ENCODE measurements at regions not wholly inside any gene's neighbourhood (a gene's known extent, or its start where the extent isn't known, plus 50 kb on each side); places are given as distances from the start of the nearest gene placed in this dataset.

DNA sequence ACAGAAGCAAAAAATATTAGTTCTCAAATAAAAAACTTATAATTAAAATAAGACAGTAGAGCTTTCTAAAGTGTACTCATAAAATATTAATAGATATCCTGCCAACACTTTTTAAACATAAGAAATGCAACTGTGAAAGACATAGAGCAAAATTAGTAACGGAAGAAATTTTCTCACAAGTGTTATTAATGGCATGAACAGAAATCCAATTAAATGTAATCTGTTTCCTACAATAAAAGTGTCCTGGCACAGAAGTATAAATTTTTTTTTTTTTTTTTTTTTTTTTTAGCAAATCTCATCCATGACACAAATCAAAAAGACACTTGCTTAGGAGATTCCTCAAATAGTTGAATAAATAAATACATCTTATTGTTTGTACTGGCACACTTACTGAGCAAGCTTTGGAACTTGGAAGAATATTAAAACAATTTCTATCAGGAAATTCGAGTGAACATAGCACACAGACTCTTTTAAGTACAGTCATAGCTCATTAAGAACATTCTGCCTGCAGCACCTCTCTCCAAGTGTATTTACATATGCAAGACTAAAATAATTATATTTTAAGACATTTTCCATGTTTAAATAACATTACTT lies 227.2 kb upstream of the ROBO2 start:
- DNase-seq (ENCODE audit: low read depth), result no peak

- DNase-seq (ENCODE audit: low read depth), result no peak
Measured at GRCh38 chr3:76815561-76815960, 224.3 kb upstream of the ROBO2 start.

- no peak for DNase-seq (ENCODE audit: low read depth)
Measured at GRCh38 chr3:76820481-76820880, 219.4 kb upstream of the ROBO2 start.

- no peak for DNase-seq (ENCODE audit: low read depth)
Measured at GRCh38 chr3:76824658-76825240, 215.2 kb upstream of the ROBO2 start.

GRCh38 chr3:76826861-76827260 lies 213.0 kb upstream of the ROBO2 start:
- no peak for DNase-seq (ENCODE audit: low read depth)

- no peak for DNase-seq (ENCODE audit: low read depth)
Measured at GRCh38 chr3:76827701-76828226, 212.1 kb upstream of the ROBO2 start.

DNA sequence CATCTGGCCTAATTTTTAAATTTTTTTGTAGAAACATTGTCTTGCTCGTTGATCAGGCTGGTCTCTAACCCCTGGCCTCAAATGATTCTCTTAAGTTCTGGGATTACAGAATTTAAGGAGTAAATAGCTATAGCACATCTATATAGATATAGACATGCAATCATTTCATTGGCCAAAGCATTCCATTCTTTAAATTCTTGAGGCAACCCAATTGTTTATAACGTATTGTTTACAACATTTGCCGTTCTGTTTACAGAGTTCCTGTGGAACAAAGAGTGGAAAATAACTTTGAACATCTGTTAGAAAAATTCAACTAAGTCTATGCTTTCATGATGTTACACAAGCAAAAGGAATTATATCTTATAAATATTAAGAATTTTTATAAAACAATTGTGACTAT lies 205.2 kb upstream of the ROBO2 start:
- no peak for DNase-seq (ENCODE audit: low read depth)

GRCh38 chr3:76841747-76842146 lies 198.2 kb upstream of the ROBO2 start:
- DNase-seq (ENCODE audit: low read depth), result no peak

- no peak for DNase-seq (ENCODE audit: low read depth)
Measured at GRCh38 chr3:76842216-76842615, 197.7 kb upstream of the ROBO2 start.

DNA sequence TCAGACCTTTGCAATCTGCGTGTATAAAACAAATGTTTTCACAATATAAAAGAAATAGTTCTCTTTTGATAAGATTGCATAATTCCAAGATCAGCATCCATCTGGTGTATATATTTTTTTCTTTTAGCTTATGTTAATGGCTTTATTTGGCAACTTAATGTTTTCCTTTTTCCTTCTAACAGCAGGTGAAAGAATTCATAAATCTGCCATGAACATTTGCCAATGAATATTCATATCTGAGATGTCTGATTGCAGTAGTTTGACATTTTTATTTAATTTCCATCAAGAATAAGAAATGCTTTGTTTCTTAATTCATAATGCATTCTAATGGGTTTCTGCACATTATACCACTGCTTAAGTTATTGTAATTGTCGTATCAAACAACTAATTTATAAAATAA lies 184.4 kb upstream of the ROBO2 start:
- no peak for DNase-seq (ENCODE audit: low read depth)

GRCh38 chr3:76859596-76859995 lies 180.3 kb upstream of the ROBO2 start:
- no peak for DNase-seq (ENCODE audit: low read depth)

- no peak for DNase-seq (ENCODE audit: low read depth)
Measured at GRCh38 chr3:76864355-76864754, 175.5 kb upstream of the ROBO2 start.

- DNase-seq (ENCODE audit: low read depth), result no peak
Measured at GRCh38 chr3:76866729-76867408, 173.0 kb upstream of the ROBO2 start.

DNA sequence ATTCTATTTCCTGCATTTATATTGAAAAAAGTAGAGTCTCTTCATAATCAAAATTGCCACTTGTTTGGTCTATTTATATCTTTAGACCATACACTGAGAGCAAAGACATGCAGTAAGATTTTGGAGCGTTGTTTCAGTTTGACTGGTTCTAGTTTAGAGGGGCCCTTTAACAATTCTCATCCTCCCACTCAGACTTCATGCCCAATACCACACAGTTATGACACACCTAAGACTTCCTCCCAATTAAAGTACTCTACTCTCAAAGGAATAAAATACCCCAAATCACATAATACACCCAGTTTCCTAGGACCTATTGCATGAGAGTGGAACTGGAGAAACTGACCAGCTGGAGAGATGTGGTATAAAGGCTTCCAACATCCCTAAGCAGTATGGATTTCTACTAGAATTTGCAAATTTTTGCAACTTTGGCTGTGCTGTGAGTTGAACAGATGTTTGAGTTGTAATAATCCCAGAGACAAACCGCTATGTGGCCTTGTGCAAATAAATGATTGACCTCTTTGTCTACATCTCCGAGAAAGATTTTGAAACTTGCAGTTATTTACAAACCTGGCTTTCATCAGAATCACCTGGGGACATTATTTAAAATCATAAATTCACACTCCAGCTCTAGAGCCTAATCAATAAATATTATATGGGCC lies 170.0 kb upstream of the ROBO2 start:
- DNase-seq (ENCODE audit: low read depth), result no peak

GRCh38 chr3:76871655-76872054 lies 168.2 kb upstream of the ROBO2 start:
- DNase-seq (ENCODE audit: low read depth), result no peak

DNA sequence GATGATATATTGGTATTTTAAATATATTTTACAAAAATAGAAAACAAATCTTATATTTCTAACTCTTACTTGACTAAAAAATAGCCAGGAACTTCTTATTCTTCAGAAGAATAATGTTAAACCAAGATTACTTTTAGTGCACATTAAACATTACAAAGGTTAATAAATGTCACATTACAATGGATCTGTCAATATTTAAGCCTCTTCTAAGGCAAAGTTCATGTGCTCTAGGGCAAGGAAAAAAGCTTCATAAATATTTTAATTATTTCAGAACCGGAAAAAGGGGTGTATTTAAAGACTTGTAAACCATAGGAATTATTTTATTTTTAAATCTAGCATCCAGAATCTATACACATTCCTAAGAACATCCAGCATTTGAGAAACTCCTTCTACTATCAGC lies 166.9 kb upstream of the ROBO2 start:
- no peak for DNase-seq (ENCODE audit: low read depth)

- no peak for DNase-seq (ENCODE audit: low read depth)
Measured at GRCh38 chr3:76873532-76874242, 166.2 kb upstream of the ROBO2 start.

- DNase-seq (ENCODE audit: low read depth), result no peak
Measured at GRCh38 chr3:76879959-76880358, 159.9 kb upstream of the ROBO2 start.

GRCh38 chr3:76886761-76887500 lies 153.0 kb upstream of the ROBO2 start:
- no peak for DNase-seq (ENCODE audit: low read depth)

DNA sequence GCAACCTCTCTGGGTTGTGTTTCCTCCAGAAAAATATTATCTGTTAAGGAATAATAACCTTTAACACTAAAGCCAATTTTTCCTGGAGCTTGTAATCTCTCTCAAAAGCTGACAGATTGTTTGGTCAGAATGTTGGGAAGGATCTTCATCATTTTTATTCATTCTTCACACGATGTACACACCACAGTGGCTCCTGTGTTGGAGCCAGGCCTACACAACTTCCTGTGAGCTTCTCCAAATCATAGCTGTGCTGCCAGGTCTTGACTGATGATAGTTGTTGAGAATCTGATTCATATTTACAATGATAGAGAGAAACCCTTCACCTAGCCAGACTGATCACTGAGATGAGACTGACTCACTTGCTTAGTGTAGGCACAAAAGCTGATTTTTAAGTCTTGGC lies 151.0 kb upstream of the ROBO2 start:
- no peak for DNase-seq (ENCODE audit: low read depth)

- no peak for DNase-seq (ENCODE audit: low read depth)
Measured at GRCh38 chr3:76889911-76890310, 150.0 kb upstream of the ROBO2 start.

GRCh38 chr3:76897076-76897475 lies 142.8 kb upstream of the ROBO2 start:
- no peak for DNase-seq (ENCODE audit: low read depth)

All from non-pigmented ciliary epithelial cell (primary cell).